WTC11 (cell line): ENCODE measurements at regions not wholly inside any gene's neighbourhood (a gene's known extent, or its start where the extent isn't known, plus 50 kb on each side); places are given as distances from the start of the nearest gene placed in this dataset.

Experiments
- ATAC-seq: fragments of 200-7000 bp; cut with Tn5 transposase; 2 replicates; pipeline ENCODE4 v1.10.0; 2021; ENCODE audit warnings: mild to moderate bottlenecking, moderate library complexity
- CTCF ChIA-PET: fragments of 300-600 bp; sonication (Branson Sonifier 250); formaldehyde crosslinking; loops from one replicate; lab custom pipeline; 2021; ENCODE audit warnings: antibody characterized with exemption; lab: Charles Lee
- POLR2A ChIA-PET: fragments of 350-600 bp; sonication (Branson Sonifier 250); formaldehyde crosslinking; loops from one replicate; lab custom pipeline; 2021; ENCODE audit warnings: antibody characterized with exemption; lab: Charles Lee
- DNase-seq: peaks from one replicate; pipeline ENCODE4 v3.0.0; 2021; ENCODE audit warnings: low spot score
- H3K27ac Mint-ChIP-seq: 2 replicates; pipeline ENCODE4 v1.8.0; 2021; ENCODE audit warnings: mixed read lengths
- H3K27me3 Mint-ChIP-seq: 2 replicates; pipeline ENCODE4 v1.8.0; 2021; ENCODE audit warnings: low read depth, mild to moderate bottlenecking, moderate library complexity, mixed read lengths
- H3K36me3 Mint-ChIP-seq: 2 replicates; pipeline ENCODE4 v1.8.0; 2021; ENCODE audit warnings: mixed read lengths
- H3K4me1 Mint-ChIP-seq: 2 replicates; pipeline ENCODE4 v1.8.0; 2022; ENCODE audit warnings: mixed read lengths
- H3K4me3 Mint-ChIP-seq: 2 replicates; pipeline ENCODE4 v1.8.0; 2021; ENCODE audit warnings: mild to moderate bottlenecking, moderate library complexity, mixed read lengths
- H3K9me3 Mint-ChIP-seq: 2 replicates; pipeline ENCODE4 v1.8.0; 2021; ENCODE audit warnings: mixed read lengths
- ATF1 ChIP-seq: sonication (generic); formaldehyde crosslinking; IDR thresholded peaks from 2 replicates; pipeline ENCODE4 v1.8.1; 2023; ENCODE audit warnings: mild to moderate bottlenecking, moderate library complexity, missing genetic modification reagents
- ATF2 ChIP-seq: sonication (generic); formaldehyde crosslinking; IDR thresholded peaks from 2 replicates; pipeline ENCODE4 v1.8.1; 2022; ENCODE audit warnings: low read depth, missing genetic modification reagents, borderline replicate concordance
- CTCF ChIP-seq: fragments of 200-600 bp; IDR thresholded peaks from 2 replicates; pipeline ENCODE4 v1.8.0; 2022; ENCODE audit warnings: antibody characterized with exemption
- ELF4 ChIP-seq: sonication (generic); formaldehyde crosslinking; IDR thresholded peaks from 2 replicates; pipeline ENCODE4 v1.8.1; 2022; ENCODE audit warnings: low read depth, mild to moderate bottlenecking, moderate library complexity, missing genetic modification reagents
- EMX1 ChIP-seq: fragments of 250-450 bp; sonication (Bioruptor Pico); IDR thresholded peaks from 2 replicates; pipeline ENCODE4 v1.8.0; 2021; ENCODE audit warnings: mild to moderate bottlenecking
- ERG ChIP-seq: fragments of 250-450 bp; sonication (Bioruptor Pico); IDR thresholded peaks from 2 replicates; pipeline ENCODE4 v1.8.0; 2021; ENCODE audit warnings: mild to moderate bottlenecking
- HMGA2 ChIP-seq: fragments of 250-450 bp; sonication (Bioruptor Pico); IDR thresholded peaks from 2 replicates; pipeline ENCODE4 v1.4.0; 2021; ENCODE audit warnings: mild to moderate bottlenecking, moderate library complexity
- IRF1 ChIP-seq: sonication (generic); formaldehyde crosslinking; IDR thresholded peaks from 2 replicates; pipeline ENCODE4 v1.8.0; 2023; ENCODE audit warnings: missing genetic modification reagents
- MYBL2 ChIP-seq: sonication (generic); formaldehyde crosslinking; IDR thresholded peaks from 2 replicates; pipeline ENCODE4 v1.8.1; 2023; ENCODE audit warnings: mild to moderate bottlenecking, moderate library complexity, missing genetic modification reagents
- NFATC4 ChIP-seq: fragments of 250-450 bp; sonication (Bioruptor Pico); IDR thresholded peaks from 2 replicates; pipeline ENCODE4 v1.9.0; 2021; ENCODE audit warnings: mild to moderate bottlenecking
- NFYB ChIP-seq: sonication (generic); formaldehyde crosslinking; conservative IDR thresholded peaks from 2 replicates; pipeline ENCODE4 v1.8.0; 2022; ENCODE audit warnings: low read depth, missing genetic modification reagents
- PRDM15 ChIP-seq: sonication (generic); formaldehyde crosslinking; IDR thresholded peaks from 2 replicates; pipeline ENCODE4 v1.8.0; 2022; ENCODE audit warnings: missing genetic modification reagents
- SP1 ChIP-seq: sonication (generic); formaldehyde crosslinking; conservative IDR thresholded peaks from 2 replicates; pipeline ENCODE4 v1.8.1; 2022; ENCODE audit warnings: missing genetic modification reagents
- TCF7 ChIP-seq: sonication (generic); formaldehyde crosslinking; IDR thresholded peaks from 2 replicates; pipeline ENCODE4 v1.8.0; 2022; ENCODE audit warnings: mild to moderate bottlenecking, low read depth, missing genetic modification reagents, moderate library complexity
- USF1 ChIP-seq: sonication (generic); formaldehyde crosslinking; IDR thresholded peaks from 2 replicates; pipeline ENCODE4 v1.8.0; 2022; ENCODE audit warnings: mild to moderate bottlenecking, missing genetic modification reagents
- ZNF263 ChIP-seq: sonication (generic); formaldehyde crosslinking; IDR thresholded peaks from 2 replicates; pipeline ENCODE4 v1.8.1; 2022; ENCODE audit warnings: low read depth, mild to moderate bottlenecking, moderate library complexity, missing genetic modification reagents
- ZNF317 ChIP-seq: sonication (generic); formaldehyde crosslinking; IDR thresholded peaks from 2 replicates; pipeline ENCODE4 v1.8.1; 2023; ENCODE audit warnings: low read depth, mild to moderate bottlenecking, moderate library complexity, missing genetic modification reagents, borderline replicate concordance

GRCh38 chr2:136378712-136379595 lies 261.0 kb upstream of the CXCR4 start:
- Mint-ChIP-seq H3K4me3 (no peak overlapping the region), H3K27me3 (no peaks in the 10 kb centered on the region), H3K36me3 (no peaks in the 10 kb centered on the region), H3K4me1 (0 out of 2 replicates have a peak, but pooled peaks cover 5% of the 10 kb centered on the region), H3K9me3 (no peaks in the 10 kb centered on the region), H3K27ac (no peak overlapping the region)
- TF ChIP-seq ELF4 (no peak), MYBL2 (CRISPR knock-in tag) (no peak), CTCF (peak; percentile 35; the same call in 1 of the 2 replicates), NFATC4 (CRISPR knock-in tag) (no peak), ATF1 (CRISPR knock-in tag) (no peak), ZNF263 (CRISPR knock-in tag) (no peak)
- ChIA-PET CTCF (no interaction called here), POLR2A (no interaction called here)
- DNase-seq (peak; percentile 69), ATAC-seq (peak; percentile 92)

GRCh38 chr2:136377423-136378382 lies 259.8 kb upstream of the CXCR4 start:
- ATAC-seq, result no peak
- CTCF ChIA-PET, result interaction anchor here (0.7 to 2.2 kb wide), 3 partner anchors 380 to 464 kb away, joined by 3 to 12 read pairs (median 3); no protein-coding TSS in a partner anchor
- 0 out of 2 replicates have a peak, but pooled peaks cover 5% of the 10 kb centered on the region for H3K4me1 Mint-ChIP-seq
- TF ChIP-seq ZNF263 (CRISPR knock-in tag), result no peak
- no peak for TF ChIP-seq PRDM15 (CRISPR knock-in tag)
- TF ChIP-seq EMX1 (CRISPR knock-in tag), result no peak
- TF ChIP-seq HMGA2 (CRISPR knock-in tag), result no peak
- no peak for TF ChIP-seq SP1 (CRISPR knock-in tag)
- TF ChIP-seq ATF2 (CRISPR knock-in tag), result no peak
- TF ChIP-seq ERG (CRISPR knock-in tag), result no peak
- no peak for TF ChIP-seq USF1
- TF ChIP-seq ELF4, result no peak
- no peak for TF ChIP-seq NFATC4 (CRISPR knock-in tag)
- no peak for TF ChIP-seq IRF1 (CRISPR knock-in tag)
- no peak for TF ChIP-seq TCF7 (CRISPR knock-in tag)
- no peak for TF ChIP-seq ZNF317
- TF ChIP-seq NFYB (CRISPR knock-in tag), result no peak

More at GRCh38 chr2:136377423-136378382, 259.8 kb upstream of the CXCR4 start:
- Mint-ChIP-seq H3K36me3 (no peaks in the 10 kb centered on the region), H3K4me3 (no peak overlapping the region), H3K27ac (no peak overlapping the region), H3K9me3 (no peaks in the 10 kb centered on the region), H3K27me3 (no peaks in the 10 kb centered on the region)
- POLR2A ChIA-PET, result no interaction called here
- DNase-seq, result no peak
